Stimulated activated CD4-positive, alpha-beta T cell treated with anti-CD3 and anti-CD28 coated beads, Interleukin-2, amount 100 ng/mL, for 48 hours (primary cell): ENCODE measurements at regions not wholly inside any gene's neighbourhood (a gene's known extent, or its start where the extent isn't known, plus 50 kb on each side); places are given as distances from the start of the nearest gene placed in this dataset.

Experiments used
- DNase-seq, 2 donors: peaks; one replicate each; pipeline ENCODE4 v3.0.0-alpha.2; 2020

DNA sequence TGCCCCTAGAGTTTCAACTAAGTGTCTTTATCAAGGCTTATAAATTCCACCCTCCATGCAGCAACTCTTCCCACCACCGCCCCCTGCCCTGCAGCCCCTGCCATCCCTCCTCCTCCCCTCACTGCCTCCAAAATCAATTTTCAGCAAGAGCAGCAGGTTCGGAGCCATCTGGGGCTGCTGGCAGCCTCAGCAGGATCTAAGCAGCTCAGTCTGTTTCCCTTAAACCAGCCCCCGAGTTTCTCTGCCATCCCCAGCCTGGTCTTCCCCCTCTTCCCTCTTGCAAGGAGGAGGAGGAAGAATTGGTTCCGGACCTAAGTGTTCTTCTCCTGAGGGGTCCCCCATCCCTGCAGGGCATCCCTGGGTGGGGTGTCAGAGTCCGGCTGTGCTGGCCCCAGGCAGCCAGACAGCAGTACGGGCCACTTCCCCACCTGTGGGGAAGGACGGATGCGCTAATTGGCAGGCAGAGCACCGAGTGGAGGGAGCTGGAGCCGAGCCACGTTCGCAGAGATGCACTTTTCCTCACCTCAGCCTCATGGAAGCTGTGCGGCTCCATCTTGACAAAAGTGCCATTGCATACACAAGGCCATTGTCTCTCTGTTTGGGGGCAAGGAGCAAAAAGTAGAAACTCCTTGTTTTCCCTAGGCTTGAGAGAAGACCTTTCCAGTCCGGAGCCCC, 189.3 kb downstream of the KCNA5 start:
- no peak for DNase-seq

DNA sequence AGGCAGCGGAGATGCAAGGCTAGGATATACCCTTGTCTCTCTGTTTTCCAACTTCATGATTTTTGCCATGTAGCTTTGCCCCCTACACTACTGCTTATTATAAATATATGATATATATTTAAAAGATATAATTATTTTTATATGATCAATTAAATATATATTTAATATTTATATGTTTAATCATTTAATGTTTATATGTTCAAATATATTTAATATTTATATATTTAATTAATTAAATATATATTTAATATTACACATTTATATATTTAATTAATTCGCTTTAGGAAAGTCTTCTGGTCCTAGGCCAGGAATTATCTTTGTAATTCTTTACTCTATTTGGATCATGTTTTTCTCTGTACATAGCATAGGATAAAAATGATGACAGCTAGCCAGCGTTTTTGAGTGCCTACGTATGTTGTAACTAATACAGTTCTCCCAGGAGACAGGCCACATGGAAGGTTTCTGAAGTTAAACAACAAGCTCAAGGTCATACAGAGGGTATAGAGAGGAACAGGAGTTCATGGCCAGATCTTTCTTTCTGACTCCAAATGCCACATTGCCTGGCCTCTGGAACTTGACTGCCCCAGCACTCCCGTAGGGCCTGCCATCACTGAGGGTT, 192.5 kb downstream of the KCNA5 start:
- no peak for DNase-seq

DNA sequence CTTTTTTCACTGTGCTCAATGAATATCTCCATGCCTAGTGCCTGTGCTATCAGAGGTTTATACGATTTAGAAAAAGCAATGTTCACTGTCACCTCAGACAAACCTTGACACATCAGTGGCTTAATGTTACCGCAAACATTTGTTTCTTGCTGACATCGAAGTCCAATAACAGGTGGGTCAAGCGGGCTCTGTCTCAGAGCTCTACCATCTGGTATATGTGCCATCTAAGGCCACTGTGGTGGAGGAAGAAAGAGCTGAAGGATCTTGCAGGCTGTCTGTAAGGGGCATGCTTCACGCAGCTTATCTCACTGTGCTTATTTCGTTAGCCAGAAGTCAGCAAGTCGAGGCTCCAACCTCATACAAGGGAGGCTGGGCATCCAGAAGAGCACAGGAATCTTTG, 189.5 kb upstream of the NTF3 start:
- DNase-seq = no peak

DNA sequence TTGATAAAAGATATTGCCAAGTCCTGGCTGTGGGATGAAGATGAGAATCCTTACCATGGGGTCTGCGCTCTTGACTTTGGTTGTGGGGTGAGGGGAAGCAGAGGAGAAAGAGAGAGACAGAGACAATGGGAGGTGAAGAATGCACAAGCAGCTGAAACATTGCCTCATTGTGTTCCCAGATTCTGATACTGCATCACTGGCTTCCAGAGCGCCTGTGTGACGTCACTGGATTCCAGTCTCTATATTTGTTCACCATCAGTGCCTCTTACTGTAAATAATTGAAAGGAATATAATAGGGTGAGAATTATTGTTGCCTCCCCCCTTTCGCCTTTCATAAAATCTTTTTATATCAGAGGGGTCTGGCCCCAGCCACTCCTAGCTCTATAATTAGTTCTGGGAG, 188.9 kb upstream of the NTF3 start:
- no peak for DNase-seq

- DNase-seq = no peak
Measured at GRCh38 chr12:5244513-5244972, 187.4 kb upstream of the NTF3 start.

DNA sequence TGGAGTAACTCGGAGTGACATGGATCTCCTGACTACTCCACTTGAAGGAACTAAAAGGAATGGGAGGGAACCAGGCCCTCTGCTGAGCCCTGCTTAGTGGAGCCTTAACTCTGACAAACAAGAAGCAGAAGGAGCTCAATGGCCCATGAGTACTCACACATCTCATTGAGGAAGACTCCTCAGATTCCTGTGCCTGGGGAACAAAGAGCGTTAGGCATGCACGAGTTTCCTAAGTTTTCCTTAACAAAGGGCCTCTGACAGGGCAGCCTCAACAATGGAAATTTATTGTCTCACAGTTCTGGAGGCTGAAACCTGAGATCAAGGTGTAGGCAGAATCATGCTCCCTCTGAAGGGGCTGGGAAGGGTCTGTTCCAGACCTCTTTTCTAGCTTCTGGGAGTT, 185.7 kb upstream of the NTF3 start:
- no peak for DNase-seq

DNA sequence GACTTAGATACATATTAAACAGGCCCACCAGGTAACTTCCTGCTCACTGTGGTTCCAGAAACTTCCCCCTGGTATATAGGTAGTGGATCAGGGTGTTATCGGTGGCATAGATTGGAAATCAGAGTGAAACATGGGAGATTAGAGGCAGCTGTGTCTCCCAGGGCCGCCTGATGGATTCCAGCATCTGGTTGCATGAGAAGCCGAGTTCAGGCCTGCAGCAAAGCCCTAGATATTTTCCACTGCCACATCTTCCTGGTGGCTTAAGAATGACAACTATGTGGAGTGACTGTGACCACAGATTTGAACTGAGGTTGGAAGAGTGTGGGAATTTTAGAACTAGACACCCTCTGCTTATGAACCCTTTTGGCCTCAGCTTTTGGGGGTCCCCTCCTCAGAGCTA, 184.8 kb upstream of the NTF3 start:
- DNase-seq = no peak

DNA sequence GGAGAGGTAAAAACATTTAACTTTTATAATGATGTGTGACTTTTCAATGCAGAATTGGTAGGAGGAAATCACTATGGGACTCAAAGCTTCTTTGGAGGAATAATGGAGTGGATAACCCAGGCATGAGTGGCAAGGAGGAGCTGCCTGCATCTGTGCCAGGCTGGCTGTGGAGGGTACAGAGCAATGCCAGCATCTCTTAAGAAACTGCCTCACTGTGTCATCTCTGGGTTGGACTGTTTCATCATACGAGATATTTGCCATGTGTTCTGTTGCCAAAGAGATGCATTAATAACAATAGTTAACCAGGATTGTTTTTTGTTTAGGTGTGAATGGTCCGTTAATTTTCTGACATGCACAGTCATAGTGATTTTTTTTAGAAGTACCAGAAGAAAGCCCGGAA, 183.7 kb upstream of the NTF3 start:
- no peak for DNase-seq

DNA sequence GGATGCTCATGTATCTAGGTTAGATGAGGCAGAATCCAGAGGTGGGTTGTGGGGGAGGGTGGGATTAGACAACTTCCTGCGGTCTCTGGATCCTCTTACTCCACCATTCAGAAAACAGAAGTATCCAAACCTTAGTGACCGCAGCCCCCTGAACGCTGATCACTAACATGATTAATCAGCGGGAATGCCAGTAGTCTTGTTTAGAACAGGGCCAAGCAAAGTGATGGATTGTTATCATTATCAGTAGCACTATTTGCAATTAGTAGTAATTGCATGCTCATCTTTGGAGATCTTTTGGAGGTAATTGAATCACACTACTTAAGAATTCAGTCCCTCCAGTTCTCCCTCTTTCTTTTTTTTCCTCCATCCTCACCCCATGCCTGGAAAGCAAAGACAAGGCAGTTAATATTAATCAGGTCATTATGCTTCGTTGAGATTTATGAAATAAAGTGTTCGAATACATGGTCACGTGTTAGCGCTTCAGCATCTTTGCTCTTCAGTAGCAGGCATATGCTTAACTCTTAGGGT, 182.8 kb upstream of the NTF3 start:
- no peak for DNase-seq

GRCh38 chr12:5251092-5251491, 180.8 kb upstream of the NTF3 start:
- no peak for DNase-seq

DNA sequence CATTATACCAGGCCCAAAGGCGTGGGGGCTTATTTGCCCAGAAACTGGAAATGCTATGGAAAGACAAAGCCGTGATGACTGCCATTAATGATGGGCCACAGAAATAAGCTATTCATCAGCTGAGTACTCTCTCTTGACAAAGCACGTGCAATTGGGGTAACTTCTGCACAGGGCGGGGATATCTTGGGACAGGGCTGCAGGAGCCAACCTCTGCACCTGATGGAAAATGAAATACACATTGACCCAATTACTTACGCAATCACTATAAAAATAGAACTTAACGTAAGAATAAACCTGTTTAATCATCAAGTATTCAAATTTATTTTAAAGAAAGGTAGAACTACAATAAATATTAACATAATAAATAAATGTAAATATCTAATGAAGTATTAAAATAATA, 180.1 kb upstream of the NTF3 start:
- DNase-seq = no peak

- DNase-seq = no peak
Measured at GRCh38 chr12:5254703-5255102, 177.2 kb upstream of the NTF3 start.

DNA sequence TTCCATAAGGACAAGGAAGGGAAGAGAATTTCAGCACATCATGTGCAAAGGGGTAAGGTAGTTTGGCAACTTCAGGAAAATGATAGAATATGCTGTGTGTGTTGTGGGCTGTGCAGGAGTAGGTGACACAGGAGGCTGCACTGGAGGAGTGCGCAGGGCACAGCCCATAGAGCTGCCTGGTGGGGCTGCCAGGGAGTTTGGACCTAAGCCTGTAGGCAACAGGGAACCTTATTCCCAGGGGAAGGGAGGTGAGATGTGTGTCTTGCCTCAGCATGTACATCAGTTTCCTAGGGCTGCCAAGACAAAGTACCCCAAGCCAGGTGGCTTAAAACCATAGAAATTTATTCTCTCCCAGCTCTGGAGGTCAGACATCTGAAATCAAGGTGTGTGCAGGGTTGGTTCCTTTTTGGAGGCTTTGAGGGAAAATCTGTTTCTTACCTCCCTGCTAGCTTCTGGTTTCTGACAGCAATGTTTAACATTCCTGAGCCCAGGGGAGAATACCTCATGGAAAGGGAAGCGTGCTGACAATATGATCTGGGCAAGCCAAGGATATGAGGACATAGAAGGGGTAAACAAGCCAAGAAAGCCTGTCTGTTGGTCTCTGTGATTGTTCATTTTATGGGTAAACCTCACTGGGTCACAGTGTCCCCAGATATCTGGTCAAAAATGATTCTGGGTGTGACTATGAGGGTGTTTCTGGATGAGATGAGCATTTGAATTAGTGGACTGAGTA, 174.0 kb upstream of the NTF3 start:
- DNase-seq = no peak

DNA sequence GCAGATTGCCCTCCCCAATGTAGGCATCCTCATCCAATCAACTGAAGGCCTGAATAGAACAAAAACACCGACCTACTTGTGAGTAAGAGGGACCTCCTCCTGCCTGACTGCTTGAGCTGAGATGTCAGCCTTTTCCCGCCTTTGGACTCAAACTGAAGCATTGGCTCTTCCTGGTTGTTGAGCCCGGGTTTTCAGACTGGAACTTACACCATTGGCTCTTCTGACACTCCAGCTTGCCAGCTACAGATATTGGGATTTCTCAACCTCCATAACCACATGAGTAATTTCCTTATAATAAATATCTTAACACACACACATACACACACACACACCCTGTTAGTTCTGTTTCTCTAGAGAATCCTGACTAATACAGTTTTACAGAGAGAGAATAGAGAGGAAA, 173.4 kb upstream of the NTF3 start:
- DNase-seq = no peak

- DNase-seq = no peak
Measured at GRCh38 chr12:5258926-5259325, 173.0 kb upstream of the NTF3 start.

DNA sequence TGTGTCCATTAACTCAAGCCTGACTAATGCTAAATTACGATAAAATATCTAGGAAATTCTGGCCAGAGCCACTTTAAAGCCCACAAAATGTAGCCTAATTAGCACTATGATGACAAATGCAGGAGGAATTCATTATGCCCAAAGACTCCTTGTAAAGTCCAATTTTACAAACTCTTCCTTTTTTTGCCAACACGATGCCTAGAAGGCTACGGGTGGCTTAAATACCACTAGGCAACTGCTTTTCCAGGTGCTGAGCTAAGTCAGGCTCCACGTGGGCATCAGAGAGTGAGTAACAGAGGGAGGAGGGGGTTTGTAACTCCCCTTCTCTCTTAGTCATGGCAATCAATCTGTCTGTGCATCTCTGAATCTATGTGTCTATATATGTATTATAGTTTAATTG, 172.4 kb upstream of the NTF3 start:
- no peak for DNase-seq

GRCh38 chr12:5260086-5260485, 171.8 kb upstream of the NTF3 start:
- DNase-seq = no peak

GRCh38 chr12:5260591-5261086, 171.3 kb upstream of the NTF3 start:
- no peak for DNase-seq

- DNase-seq = no peak
Measured at GRCh38 chr12:5262450-5262849, 169.5 kb upstream of the NTF3 start.

DNA sequence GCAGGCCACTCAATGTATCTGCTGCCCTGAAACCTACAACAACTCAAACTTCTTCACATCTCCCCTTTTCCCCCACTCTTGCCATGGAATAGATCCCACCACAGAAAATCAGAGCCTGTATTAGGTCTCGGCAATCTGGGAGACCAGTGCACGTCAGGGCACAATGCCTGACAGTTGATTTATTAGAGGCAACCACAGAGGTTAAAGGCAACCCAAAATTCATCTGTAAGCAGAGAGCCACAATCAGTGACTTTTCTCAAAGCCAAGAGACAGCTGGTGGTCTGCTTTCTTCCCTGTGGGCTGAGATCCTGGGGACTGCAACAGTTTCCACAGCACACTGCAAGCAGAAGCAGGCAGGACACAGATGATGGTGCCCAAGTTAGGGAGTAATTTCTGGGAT, 169.0 kb upstream of the NTF3 start:
- no peak for DNase-seq

DNA sequence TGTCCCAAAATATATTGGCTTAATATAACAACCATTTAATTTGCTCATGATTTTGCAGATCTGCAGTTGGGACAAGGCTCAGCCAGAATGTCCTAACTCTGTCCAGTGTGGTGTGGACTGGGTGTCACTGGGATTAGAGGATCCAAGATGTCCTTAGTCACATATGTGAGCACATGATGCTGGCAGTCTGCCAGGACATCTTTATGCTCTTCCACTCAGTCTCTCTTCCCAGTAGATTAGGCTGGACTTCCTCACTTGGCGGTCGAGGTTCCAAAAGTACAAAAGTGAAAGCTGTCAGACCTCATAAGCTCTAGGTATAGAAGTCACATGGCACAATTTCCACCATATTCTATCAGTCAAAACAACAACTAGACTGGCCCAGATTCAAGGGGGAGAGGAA, 167.9 kb upstream of the NTF3 start:
- DNase-seq = no peak

DNA sequence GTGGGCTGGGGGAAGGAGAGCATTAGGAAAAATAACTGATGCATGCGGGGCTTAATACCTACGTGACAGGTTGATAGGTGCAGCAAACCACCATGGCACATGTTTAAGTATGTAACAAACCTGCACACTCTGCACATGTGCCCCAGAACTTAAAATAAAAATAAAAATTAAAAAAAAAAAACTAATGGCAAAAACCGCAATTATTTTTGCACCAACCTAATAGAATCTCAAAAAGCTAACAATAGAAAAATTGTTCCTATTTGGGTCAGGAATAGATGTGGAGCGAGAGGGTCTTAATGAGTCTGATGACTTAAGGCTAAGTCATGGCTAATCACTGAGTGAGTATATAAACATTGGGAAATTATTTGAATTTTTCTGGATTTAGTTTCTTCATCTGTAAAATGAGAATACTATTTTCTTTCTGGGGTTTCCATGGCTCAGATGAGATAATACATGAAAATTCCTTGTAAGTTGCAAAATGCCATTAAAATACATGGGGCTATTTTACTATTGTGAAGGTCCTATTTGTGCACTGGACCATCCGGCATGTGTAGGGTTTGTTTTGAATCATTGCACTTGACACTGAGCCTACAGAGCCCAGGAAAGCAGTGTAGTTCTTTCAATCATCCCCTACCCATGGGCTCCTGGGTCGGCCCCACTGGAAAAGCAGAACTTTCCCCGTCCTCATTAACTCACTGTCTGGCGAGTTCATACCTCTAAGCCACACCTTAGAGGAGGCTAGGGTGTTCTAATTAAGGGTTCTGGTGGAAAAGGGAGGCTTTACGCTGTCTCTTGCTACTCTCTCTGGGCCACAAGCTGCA, 164.1 kb upstream of the NTF3 start:
- DNase-seq = no peak
